Stomach (tissue), 8 donors: ENCODE measurements at regions not wholly inside any gene's neighbourhood (a gene's known extent, or its start where the extent isn't known, plus 50 kb on each side); places are given as distances from the start of the nearest gene placed in this dataset.

Experiments used
- DNase-seq, 2 donors: peaks; one replicate each; pipeline versions ENCODE4 v3.0.0 to v3.0.0-alpha.2; 2013 to 2019
- H3K27ac ChIP-seq, 5 donors: fragments of 200-600 bp in 4 of 5; sonication (generic) in 4 of 5; one replicate each; pipeline ENCODE4 v1.5.1; 2013 to 2019; ENCODE audit warnings: mild to moderate bottlenecking in 1 of 5, moderate library complexity in 1 of 5
- H3K27me3 ChIP-seq, 3 donors: fragments of 200-600 bp; sonication (generic); one replicate each; pipeline ENCODE4 v1.5.1; 2017 to 2019; ENCODE audit warnings: mixed run types in 1 of 3
- H3K36me3 ChIP-seq, 4 donors: fragments of 200-600 bp; sonication (generic); 1 replicate in 3 of 4; 2 replicates in 1 of 4; pipeline ENCODE4 v1.5.1; 2016 to 2019
- H3K4me1 ChIP-seq, 4 donors: fragments of 200-600 bp; sonication (generic); one replicate each; pipeline ENCODE4 v1.5.1; 2016 to 2019
- H3K4me3 ChIP-seq, 4 donors: fragments of 200-600 bp; sonication (generic) in 3 of 4; one replicate each; pipeline ENCODE4 v1.5.1; 2016 to 2019; ENCODE audit warnings: mild to moderate bottlenecking in 1 of 4
- H3K9me3 ChIP-seq, 4 donors: fragments of 200-600 bp; sonication (generic); one replicate each; pipeline ENCODE4 v1.5.1; 2016 to 2019
- EP300 ChIP-seq: sonication (generic); formaldehyde crosslinking; IDR thresholded peaks from one replicate; pipeline ENCODE4 v1.6.1; 2017; ENCODE audit warnings: antibody characterized with exemption
- POLR2A ChIP-seq, 4 donors: fragments of 450-650 bp; IDR thresholded peaks; one replicate each; pipeline ENCODE4 v1.6.1; 2016; ENCODE audit warnings: antibody characterized with exemption in 4 of 4, control low read depth in 2 of 4, mild to moderate bottlenecking in 1 of 4, moderate library complexity in 1 of 4
- POLR2AphosphoS5 ChIP-seq, 3 donors: sonication (generic); formaldehyde crosslinking; IDR thresholded peaks; one replicate each; pipeline ENCODE4 v1.6.1; 2016; ENCODE audit warnings: antibody characterized with exemption in 3 of 3
- WGBS, 5 donors: extraction: QIAGEN DNeasy Blood & Tissue Kit in 3 of 5; methylation state at CpG; one replicate each; pipeline versions ENCODE4 v1.1.5 to v1.1.7; 2013 to 2018; 5-methylcytosine and 5-hydroxymethylcytosine counted together
- intact Hi-C: fragments of 100-400 bp; cut with DNase I; formaldehyde crosslinking; loops from one replicate; pipeline ENCODE4 v1.15.1; 2023; ENCODE audit warnings: low total_unique reads
- TF ChIP-seq, protein P1 (sequence below), 7 experiments: fragments of 450-650 bp in 4 of 7; fragments of 200-600 bp in 3 of 7; sonication (generic) in 3 of 7; IDR thresholded peaks; one replicate each; pipeline ENCODE4 v1.5.1; 2016 to 2019; ENCODE audit warnings: antibody characterized with exemption in 7 of 7, control low read depth in 2 of 7, mild to moderate bottlenecking in 1 of 7
- donor health status: healthy with polysubstance abuse.
- donor health status: Bipolar disorder and iron deficiency.
- donor health status: healthy.

- H3K27ac ChIP-seq = no peak overlapping the region
- no peaks in the 10 kb centered on the region for H3K27me3 ChIP-seq
- H3K4me1 ChIP-seq = peaks cover 0 to 11% (median 4%) of the 10 kb centered on the region in 4 donors
- H3K36me3 ChIP-seq = no peaks in the 10 kb centered on the region
- intact Hi-C loops = no loop called here
- no peak for TF ChIP-seq POLR2AphosphoS5 (IDR thresholded peaks at IDR 0.05)
- no peak for TF ChIP-seq EP300
- no peak for TF ChIP-seq POLR2A (IDR thresholded peaks at IDR 0.05)
- TF ChIP-seq, protein P1, sequence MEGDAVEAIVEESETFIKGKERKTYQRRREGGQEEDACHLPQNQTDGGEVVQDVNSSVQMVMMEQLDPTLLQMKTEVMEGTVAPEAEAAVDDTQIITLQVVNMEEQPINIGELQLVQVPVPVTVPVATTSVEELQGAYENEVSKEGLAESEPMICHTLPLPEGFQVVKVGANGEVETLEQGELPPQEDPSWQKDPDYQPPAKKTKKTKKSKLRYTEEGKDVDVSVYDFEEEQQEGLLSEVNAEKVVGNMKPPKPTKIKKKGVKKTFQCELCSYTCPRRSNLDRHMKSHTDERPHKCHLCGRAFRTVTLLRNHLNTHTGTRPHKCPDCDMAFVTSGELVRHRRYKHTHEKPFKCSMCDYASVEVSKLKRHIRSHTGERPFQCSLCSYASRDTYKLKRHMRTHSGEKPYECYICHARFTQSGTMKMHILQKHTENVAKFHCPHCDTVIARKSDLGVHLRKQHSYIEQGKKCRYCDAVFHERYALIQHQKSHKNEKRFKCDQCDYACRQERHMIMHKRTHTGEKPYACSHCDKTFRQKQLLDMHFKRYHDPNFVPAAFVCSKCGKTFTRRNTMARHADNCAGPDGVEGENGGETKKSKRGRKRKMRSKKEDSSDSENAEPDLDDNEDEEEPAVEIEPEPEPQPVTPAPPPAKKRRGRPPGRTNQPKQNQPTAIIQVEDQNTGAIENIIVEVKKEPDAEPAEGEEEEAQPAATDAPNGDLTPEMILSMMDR (IDR thresholded peaks at IDR 0.05) = no peak
- DNase-seq = no peak
- 92 to 100% (median 96%) methylated on average over 2 of the region's 2 CpGs for WGBS, 5 donors
- H3K4me3 ChIP-seq = no peak overlapping the region
- peaks cover 0 to 8% (median 0%) of the 10 kb centered on the region in 4 donors for H3K9me3 ChIP-seq
Measured at GRCh38 chr7:47647918-47648250, 66.0 kb upstream of the TNS3 start.

DNA sequence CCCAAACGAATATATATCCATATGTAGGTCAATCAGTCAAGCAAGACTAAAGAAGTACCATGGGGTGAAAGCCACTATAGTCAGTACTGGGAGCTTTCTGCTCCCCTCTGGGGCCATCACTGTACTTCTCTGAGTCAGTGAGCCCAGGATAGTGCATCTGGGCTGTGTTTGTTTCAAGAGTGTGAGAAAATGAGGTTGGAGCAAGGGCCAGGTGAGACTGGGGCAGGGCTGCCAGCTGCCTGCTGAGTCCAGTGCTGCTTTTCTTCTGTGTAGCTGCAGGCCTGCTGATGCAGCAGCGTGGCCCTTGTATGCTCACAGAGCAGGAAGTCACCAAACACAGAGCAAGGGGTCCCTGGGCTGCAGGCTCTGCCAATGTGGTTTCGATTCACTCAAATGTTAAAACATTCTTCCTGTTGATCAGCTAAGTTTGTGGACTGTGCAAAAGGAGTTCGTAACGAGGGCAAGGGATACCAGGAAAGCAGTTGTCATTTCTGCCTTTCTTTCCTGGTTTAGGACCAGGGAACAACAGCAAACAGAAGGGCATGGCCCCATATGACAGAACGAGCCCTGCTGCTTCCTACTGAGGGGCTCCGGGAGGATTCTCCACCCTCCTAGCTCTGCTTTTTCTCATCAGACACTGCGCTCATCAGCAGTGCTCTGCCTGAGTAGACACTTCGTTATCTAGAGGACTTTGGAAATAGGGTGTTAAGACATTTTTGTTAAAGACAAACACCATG lies 65.4 kb upstream of the TNS3 start:
- no peak overlapping the region for H3K27ac ChIP-seq
- peak in 1 of 2 donors; percentile 60 for DNase-seq
- intact Hi-C loops = no loop called here
- H3K4me1 ChIP-seq = peaks cover 0 to 11% (median 4%) of the 10 kb centered on the region in 4 donors
- no peak overlapping the region for H3K4me3 ChIP-seq
- no peaks in the 10 kb centered on the region for H3K27me3 ChIP-seq
- H3K36me3 ChIP-seq = no peaks in the 10 kb centered on the region
- peaks cover 0 to 8% (median 0%) of the 10 kb centered on the region in 4 donors for H3K9me3 ChIP-seq
- no peak for TF ChIP-seq EP300
- TF ChIP-seq, protein P1 (IDR thresholded peaks at IDR 0.05) = no peak
- no peak for TF ChIP-seq POLR2AphosphoS5 (IDR thresholded peaks at IDR 0.05)
- no peak for TF ChIP-seq POLR2A (IDR thresholded peaks at IDR 0.05)
- WGBS, 5 donors = 67 to 76% (median 70%) methylated on average over 8 to 9 of the region's 9 CpGs

DNA sequence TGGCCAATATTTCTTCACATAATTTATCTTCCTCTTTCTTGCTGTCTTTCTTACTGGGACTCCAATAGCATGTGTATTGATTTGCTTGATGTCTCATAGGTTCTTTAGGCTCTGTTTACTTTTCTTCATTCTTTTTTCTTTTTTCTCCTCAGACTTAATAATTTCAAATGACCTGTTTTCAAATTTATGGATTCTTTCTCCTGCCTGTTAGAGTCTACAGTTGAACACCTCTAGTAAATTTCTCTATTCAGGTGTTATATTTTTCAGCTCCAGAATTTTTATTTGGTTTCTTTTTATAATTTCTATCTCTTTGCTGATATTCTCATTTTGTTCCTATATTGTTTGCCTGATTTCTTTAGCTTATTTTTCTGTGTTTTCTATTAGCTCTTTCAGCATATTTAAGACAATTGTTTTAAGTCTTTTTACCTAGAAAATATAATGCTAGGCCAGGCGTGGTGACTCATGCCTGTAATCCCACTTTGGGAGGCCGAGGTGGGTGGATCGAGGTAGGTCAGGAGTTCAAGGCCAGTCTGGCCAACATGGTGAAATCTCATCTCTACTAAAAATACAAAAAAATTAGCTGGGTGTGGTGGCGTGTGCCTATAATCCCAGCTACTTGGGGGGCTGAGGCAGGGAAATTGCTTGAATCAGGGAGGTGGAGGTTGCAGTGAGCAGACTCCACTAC lies 61.9 kb upstream of the TNS3 start:
- TF ChIP-seq EP300 (no peak), POLR2A (IDR thresholded peaks at IDR 0.05) (no peak), POLR2AphosphoS5 (IDR thresholded peaks at IDR 0.05) (no peak)
- TF ChIP-seq, protein P1 (IDR thresholded peaks at IDR 0.05) = no peak
- DNase-seq = no peak
- no peaks in the 10 kb centered on the region for H3K36me3 ChIP-seq
- H3K27me3 ChIP-seq = no peaks in the 10 kb centered on the region
- no peak overlapping the region for H3K4me3 ChIP-seq
- 88 to 98% (median 94%) methylated on average over 4 of the region's 4 CpGs for WGBS, 5 donors
- peaks cover 0 to 21% (median 16%) of the 10 kb centered on the region in 4 donors for H3K4me1 ChIP-seq
- intact Hi-C loops = no loop called here
- H3K27ac ChIP-seq = no peak overlapping the region
- peaks cover 0 to 8% (median 0%) of the 10 kb centered on the region in 4 donors for H3K9me3 ChIP-seq

GRCh38 chr7:47640265-47640664 lies 58.4 kb upstream of the TNS3 start:
- WGBS, 5 donors = 85 to 90% (median 89%) methylated on average over 7 to 8 of the region's 8 CpGs
- Histone ChIP-seq H3K36me3 (no peaks in the 10 kb centered on the region), H3K9me3 (peaks cover 0 to 8% (median 0%) of the 10 kb centered on the region in 4 donors), H3K27me3 (no peaks in the 10 kb centered on the region), H3K4me3 (no peak overlapping the region), H3K27ac (no peak overlapping the region), H3K4me1 (peaks cover 23 to 50% (median 36%) of the 10 kb centered on the region in 4 donors)
- no peak for DNase-seq
- no peak for TF ChIP-seq POLR2AphosphoS5 (IDR thresholded peaks at IDR 0.05)
- TF ChIP-seq, protein P1 (IDR thresholded peaks at IDR 0.05) = no peak
- TF ChIP-seq POLR2A (IDR thresholded peaks at IDR 0.05) = no peak
- TF ChIP-seq EP300 = no peak
- intact Hi-C loops = no loop called here
